Upper lobe of right lung (tissue), 1 donor: ENCODE measurements at regions not wholly inside any gene's neighbourhood (a gene's known extent, or its start where the extent isn't known, plus 50 kb on each side); places are given as distances from the start of the nearest gene placed in this dataset.

Experiments used
- ATAC-seq: fragments of 200-7000 bp; cut with Tn5 transposase; one replicate; pipeline ENCODE4 v1.9.1; 2020; ENCODE audit warnings: mild to moderate bottlenecking, moderate library complexity
- DNase-seq: peaks from one replicate; pipeline ENCODE4 v3.0.0-alpha.2; 2020
- H3K27ac ChIP-seq: fragments of 200-600 bp; one replicate; pipeline ENCODE4 v1.8.0; 2022
- H3K27me3 ChIP-seq: fragments of 200-600 bp; one replicate; pipeline ENCODE4 v1.8.0; 2022; ENCODE audit warnings: mild to moderate bottlenecking
- H3K36me3 ChIP-seq: fragments of 200-600 bp; one replicate; pipeline ENCODE4 v1.8.0; 2022
- H3K4me1 ChIP-seq: fragments of 200-600 bp; one replicate; pipeline ENCODE4 v1.8.0; 2022
- H3K4me3 ChIP-seq: fragments of 200-600 bp; one replicate; pipeline ENCODE4 v1.8.0; 2022; ENCODE audit warnings: mild to moderate bottlenecking
- H3K9me3 ChIP-seq: fragments of 200-600 bp; one replicate; pipeline ENCODE4 v1.8.0; 2022
- intact Hi-C: fragments of 100-400 bp; cut with DNase I; formaldehyde crosslinking; loops from one replicate; pipeline ENCODE4 v1.11.0; 2022
- TF ChIP-seq, protein P1 (sequence below): fragments of 200-600 bp; IDR thresholded peaks from one replicate; pipeline ENCODE4 v1.8.0; 2022; ENCODE audit warnings: antibody characterized with exemption
- donor health status: DM: no; HTN: yes; CAD: no; lungs with severe emphysema.

DNA sequence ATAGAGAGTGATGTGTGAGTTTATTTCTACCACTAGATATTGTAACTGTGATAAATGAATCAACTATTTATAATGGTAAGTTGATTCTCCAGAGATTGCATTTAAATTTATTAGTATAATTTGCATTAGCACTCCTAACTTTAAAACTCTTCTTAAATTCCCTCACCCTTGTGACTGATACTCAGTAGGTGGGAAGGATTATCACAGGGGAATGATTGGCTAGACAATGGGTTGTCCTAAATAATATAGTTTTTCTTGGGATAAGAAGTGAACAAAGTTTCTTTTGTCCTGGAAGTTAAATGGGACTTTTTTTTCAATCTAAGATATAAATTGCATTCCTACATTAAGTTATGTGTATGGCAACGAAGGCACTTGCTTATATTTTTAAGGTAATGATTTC lies 169.2 kb upstream of the PITX2 start:
- H3K27ac ChIP-seq = no peak overlapping the region
- intact Hi-C loops = no loop called here
- ATAC-seq (no peak), DNase-seq (no peak)
- TF ChIP-seq, protein P1, sequence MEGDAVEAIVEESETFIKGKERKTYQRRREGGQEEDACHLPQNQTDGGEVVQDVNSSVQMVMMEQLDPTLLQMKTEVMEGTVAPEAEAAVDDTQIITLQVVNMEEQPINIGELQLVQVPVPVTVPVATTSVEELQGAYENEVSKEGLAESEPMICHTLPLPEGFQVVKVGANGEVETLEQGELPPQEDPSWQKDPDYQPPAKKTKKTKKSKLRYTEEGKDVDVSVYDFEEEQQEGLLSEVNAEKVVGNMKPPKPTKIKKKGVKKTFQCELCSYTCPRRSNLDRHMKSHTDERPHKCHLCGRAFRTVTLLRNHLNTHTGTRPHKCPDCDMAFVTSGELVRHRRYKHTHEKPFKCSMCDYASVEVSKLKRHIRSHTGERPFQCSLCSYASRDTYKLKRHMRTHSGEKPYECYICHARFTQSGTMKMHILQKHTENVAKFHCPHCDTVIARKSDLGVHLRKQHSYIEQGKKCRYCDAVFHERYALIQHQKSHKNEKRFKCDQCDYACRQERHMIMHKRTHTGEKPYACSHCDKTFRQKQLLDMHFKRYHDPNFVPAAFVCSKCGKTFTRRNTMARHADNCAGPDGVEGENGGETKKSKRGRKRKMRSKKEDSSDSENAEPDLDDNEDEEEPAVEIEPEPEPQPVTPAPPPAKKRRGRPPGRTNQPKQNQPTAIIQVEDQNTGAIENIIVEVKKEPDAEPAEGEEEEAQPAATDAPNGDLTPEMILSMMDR = no peak
- no peaks in the 10 kb centered on the region for H3K9me3 ChIP-seq
- no peaks in the 10 kb centered on the region for H3K27me3 ChIP-seq
- no peak overlapping the region for H3K4me3 ChIP-seq
- H3K4me1 ChIP-seq = no peaks in the 10 kb centered on the region
- H3K36me3 ChIP-seq = no peaks in the 10 kb centered on the region

DNA sequence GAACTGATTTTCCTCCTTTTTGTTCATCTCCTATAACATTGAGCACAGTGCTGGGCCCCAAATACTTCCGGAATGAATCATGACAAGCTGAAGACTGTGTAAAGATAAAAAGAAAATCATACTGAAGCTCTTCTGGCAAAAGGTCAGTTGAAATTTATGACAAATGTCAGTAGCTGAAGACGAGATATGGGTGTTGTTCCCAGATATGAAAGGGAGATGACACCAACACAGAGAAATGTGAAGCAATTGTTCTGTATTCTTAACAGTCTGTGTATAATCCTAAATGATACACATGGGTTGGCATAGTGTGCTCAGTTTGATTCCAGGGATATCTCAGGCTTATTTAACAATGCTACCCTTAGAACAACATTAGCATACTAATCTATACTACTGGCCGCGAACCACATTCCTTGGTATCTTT lies 170.5 kb upstream of the PITX2 start:
- ATAC-seq = no peak
- intact Hi-C loops = no loop called here

DNA sequence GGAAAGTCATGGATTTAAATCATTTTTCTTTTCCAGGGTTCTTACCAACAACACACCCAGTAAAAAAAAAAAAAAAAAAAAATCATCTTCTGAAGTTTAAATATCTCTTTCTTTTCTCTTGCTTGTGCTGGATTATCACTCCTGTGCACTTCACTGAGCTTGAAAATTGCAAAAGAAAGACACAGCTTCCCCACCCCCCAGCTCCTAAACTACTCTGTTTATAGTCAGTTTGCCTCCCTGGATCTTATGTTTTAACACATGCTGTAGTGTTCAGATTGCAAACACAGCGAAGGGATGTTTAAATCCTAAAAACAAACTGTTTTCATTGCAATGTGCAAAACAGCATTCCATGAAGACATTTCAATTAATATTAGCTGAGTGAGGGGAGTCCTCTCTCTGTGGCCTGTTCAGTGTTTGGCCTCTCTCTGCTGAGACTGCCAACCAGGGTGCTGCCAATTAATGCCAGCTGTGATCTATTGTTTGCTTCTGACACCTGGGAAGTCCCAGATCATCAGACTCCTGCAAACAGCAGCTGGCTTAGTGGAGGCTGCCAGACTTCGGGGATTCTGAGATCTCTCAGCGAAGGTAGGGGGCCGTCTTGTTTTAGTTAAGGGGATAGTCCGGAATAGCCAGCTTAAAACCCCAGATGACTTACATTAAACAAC lies 171.1 kb upstream of the PITX2 start:
- DNase-seq = no peak
- intact Hi-C loops = no loop called here
- TF ChIP-seq, protein P1 = no peak

More for the DNA sequence above, 170.5 kb upstream of the PITX2 start:
- Histone ChIP-seq H3K27ac (no peak overlapping the region), H3K4me1 (no peaks in the 10 kb centered on the region), H3K4me3 (no peak overlapping the region), H3K36me3 (no peaks in the 10 kb centered on the region), H3K27me3 (no peaks in the 10 kb centered on the region), H3K9me3 (no peaks in the 10 kb centered on the region)
- DNase-seq = no peak
- TF ChIP-seq, protein P1 = no peak

DNA sequence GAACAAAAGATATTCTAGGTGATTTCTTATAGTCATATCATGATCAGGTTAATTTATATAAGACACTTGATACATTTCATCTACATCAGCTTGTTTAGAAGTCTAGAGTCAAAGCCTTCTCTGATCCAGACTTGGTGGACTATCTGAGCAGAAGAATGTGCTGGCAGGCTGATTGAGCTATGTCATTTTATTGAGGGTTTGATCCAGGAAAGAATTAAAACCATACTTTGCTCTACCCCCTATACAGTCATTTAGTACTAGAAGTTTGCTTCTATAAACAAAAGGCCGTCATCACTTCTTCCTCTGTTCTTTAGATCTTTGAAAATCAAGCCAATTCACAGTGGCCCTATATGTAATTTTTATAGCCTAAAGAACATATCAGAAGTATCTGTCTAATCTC lies 173.1 kb upstream of the PITX2 start:
- H3K4me3 ChIP-seq = no peak overlapping the region
- no peak overlapping the region for H3K27ac ChIP-seq
- no peaks in the 10 kb centered on the region for H3K4me1 ChIP-seq
- TF ChIP-seq, protein P1 = no peak
- no peaks in the 10 kb centered on the region for H3K27me3 ChIP-seq
- no peaks in the 10 kb centered on the region for H3K36me3 ChIP-seq
- no peaks in the 10 kb centered on the region for H3K9me3 ChIP-seq
- intact Hi-C loops = no loop called here
- DNase-seq (no peak), ATAC-seq (no peak)

More for the DNA sequence above, 171.1 kb upstream of the PITX2 start:
- Histone ChIP-seq H3K4me1 (no peaks in the 10 kb centered on the region), H3K36me3 (no peaks in the 10 kb centered on the region), H3K27me3 (no peaks in the 10 kb centered on the region), H3K27ac (no peak overlapping the region), H3K9me3 (no peaks in the 10 kb centered on the region), H3K4me3 (no peak overlapping the region)
- no peak for ATAC-seq

DNA sequence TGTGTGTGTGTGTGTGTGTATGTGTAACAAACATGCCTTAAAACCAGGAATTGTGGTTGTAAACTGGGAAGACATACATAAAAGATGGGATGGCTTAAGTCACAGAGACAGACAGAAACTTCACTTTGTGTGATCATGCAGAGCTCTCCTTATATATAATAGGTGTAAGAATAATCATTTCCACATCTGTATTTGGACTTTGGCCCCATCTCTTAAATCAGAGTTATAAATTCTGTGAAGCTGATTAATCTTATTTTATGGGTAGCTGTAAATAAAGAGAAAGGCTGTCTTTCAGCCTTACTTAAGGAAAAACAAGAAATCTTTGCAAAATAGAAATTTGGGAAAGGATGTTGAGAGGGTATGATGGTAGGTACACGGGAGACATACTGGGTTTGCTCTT lies 174.6 kb upstream of the PITX2 start:
- Histone ChIP-seq H3K27ac (no peak overlapping the region), H3K27me3 (no peaks in the 10 kb centered on the region), H3K4me3 (no peak overlapping the region), H3K36me3 (no peaks in the 10 kb centered on the region), H3K9me3 (no peaks in the 10 kb centered on the region), H3K4me1 (no peaks in the 10 kb centered on the region)
- intact Hi-C loops = no loop called here
- ATAC-seq = no peak
- DNase-seq = no peak
- TF ChIP-seq, protein P1 = no peak

DNA sequence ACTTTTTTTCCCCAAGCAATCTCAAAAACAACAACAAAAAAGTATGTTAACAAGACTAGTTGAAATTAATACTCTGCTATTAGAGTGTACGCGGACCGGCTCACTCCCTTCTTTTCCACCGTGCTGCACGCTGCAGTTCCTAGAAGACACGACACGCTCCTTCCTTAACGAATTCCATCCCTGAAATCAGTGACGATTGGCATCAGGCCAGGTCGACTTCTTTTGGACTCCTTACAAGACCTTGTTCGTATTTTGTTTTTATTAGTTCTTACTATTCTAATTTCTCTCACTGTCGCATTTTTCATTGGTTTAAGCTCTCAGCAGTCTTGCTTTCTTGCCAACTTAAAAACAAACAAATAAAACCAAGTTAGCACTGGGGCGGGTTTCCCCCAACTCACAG lies 175.8 kb upstream of the PITX2 start:
- ATAC-seq = no peak

More for the DNA sequence above, 175.8 kb upstream of the PITX2 start:
- intact Hi-C loops = no loop called here
- no peak for DNase-seq
- TF ChIP-seq, protein P1 = no peak
- Histone ChIP-seq H3K27ac (no peak overlapping the region), H3K36me3 (no peaks in the 10 kb centered on the region), H3K4me1 (no peaks in the 10 kb centered on the region), H3K4me3 (no peak overlapping the region), H3K9me3 (no peaks in the 10 kb centered on the region), H3K27me3 (no peaks in the 10 kb centered on the region)
